ENCODE measurements at regions not wholly inside any gene's neighbourhood (a gene's known extent, or its start where the extent isn't known, plus 50 kb on each side); places are given as distances from the start of the nearest gene placed in this dataset.

- TF ChIP-seq POLR2A (IDR thresholded peaks at IDR 0.05; ENCODE audit: extremely low read depth, insufficient read length): no peak
- TF ChIP-seq, protein P1, sequence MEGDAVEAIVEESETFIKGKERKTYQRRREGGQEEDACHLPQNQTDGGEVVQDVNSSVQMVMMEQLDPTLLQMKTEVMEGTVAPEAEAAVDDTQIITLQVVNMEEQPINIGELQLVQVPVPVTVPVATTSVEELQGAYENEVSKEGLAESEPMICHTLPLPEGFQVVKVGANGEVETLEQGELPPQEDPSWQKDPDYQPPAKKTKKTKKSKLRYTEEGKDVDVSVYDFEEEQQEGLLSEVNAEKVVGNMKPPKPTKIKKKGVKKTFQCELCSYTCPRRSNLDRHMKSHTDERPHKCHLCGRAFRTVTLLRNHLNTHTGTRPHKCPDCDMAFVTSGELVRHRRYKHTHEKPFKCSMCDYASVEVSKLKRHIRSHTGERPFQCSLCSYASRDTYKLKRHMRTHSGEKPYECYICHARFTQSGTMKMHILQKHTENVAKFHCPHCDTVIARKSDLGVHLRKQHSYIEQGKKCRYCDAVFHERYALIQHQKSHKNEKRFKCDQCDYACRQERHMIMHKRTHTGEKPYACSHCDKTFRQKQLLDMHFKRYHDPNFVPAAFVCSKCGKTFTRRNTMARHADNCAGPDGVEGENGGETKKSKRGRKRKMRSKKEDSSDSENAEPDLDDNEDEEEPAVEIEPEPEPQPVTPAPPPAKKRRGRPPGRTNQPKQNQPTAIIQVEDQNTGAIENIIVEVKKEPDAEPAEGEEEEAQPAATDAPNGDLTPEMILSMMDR (IDR thresholded peaks at IDR 0.05; ENCODE audit: low read depth, low read length): no peak
- TF ChIP-seq, protein P2, sequence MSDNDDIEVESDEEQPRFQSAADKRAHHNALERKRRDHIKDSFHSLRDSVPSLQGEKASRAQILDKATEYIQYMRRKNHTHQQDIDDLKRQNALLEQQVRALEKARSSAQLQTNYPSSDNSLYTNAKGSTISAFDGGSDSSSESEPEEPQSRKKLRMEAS (IDR thresholded peaks at IDR 0.05; ENCODE audit: low read depth, low read length): no peak
These were observed 726.0 kb downstream of the PTPRU start for GRCh38 chr1:29962336-29962735.

Measured in NB4 (cell line).